ENCODE measurements at regions not wholly inside any gene's neighbourhood (a gene's known extent, or its start where the extent isn't known, plus 50 kb on each side); places are given as distances from the start of the nearest gene placed in this dataset.

- H2AFZ ChIP-seq (ENCODE audit: low read depth) = no peak overlapping the region
- H3K79me2 ChIP-seq (ENCODE audit: insufficient read depth, low read depth) = no peaks in the 10 kb centered on the region
- no peak overlapping the region for H3K4me3 ChIP-seq (IDR thresholded peaks at IDR 0.05; ENCODE audit: insufficient read depth, low read depth, low read length)
- no peak for TF ChIP-seq CTCF (conservative IDR thresholded peaks at IDR 0.05; ENCODE audit: low read depth, low read length)
- H3K9ac ChIP-seq = no peak overlapping the region
- no peak overlapping the region for H3K4me2 ChIP-seq
- no peaks in the 10 kb centered on the region for H3K27me3 ChIP-seq (ENCODE audit: insufficient read depth, low read depth)
- no peaks in the 10 kb centered on the region for H3K4me1 ChIP-seq (ENCODE audit: low read depth, poor library complexity, severe bottlenecking)
- H3K27ac ChIP-seq = no peak overlapping the region
- no peaks in the 10 kb centered on the region for H3K36me3 ChIP-seq (ENCODE audit: insufficient read depth)
- H4K20me1 ChIP-seq (ENCODE audit: insufficient read depth) = no peaks in the 10 kb centered on the region
Observed at GRCh38 chr6:66361886-66362285, 654.9 kb upstream of the EYS start.

- Histone ChIP-seq H3K4me2 (no peak overlapping the region), H3K79me2 (ENCODE audit: insufficient read depth, low read depth) (no peaks in the 10 kb centered on the region), H4K20me1 (ENCODE audit: insufficient read depth) (no peaks in the 10 kb centered on the region), H3K4me3 (IDR thresholded peaks at IDR 0.05; ENCODE audit: insufficient read depth, low read depth, low read length) (no peak overlapping the region), H3K36me3 (ENCODE audit: insufficient read depth) (no peaks in the 10 kb centered on the region), H3K27me3 (ENCODE audit: insufficient read depth, low read depth) (no peaks in the 10 kb centered on the region), H3K27ac (no peak overlapping the region), H3K9ac (no peak overlapping the region), H2AFZ (ENCODE audit: low read depth) (no peak overlapping the region), H3K4me1 (ENCODE audit: low read depth, poor library complexity, severe bottlenecking) (no peaks in the 10 kb centered on the region)
- TF ChIP-seq CTCF (conservative IDR thresholded peaks at IDR 0.05; ENCODE audit: low read depth, low read length) = no peak
Observed at GRCh38 chr6:66357781-66358180, 650.8 kb upstream of the EYS start.

GRCh38 chr6:66355471-66355870 lies 648.4 kb upstream of the EYS start:
- no peak overlapping the region for H3K9ac ChIP-seq
- H4K20me1 ChIP-seq (ENCODE audit: insufficient read depth) = no peaks in the 10 kb centered on the region
- H3K4me2 ChIP-seq = no peak overlapping the region
- TF ChIP-seq CTCF (conservative IDR thresholded peaks at IDR 0.05; ENCODE audit: low read depth, low read length) = no peak
- H2AFZ ChIP-seq (ENCODE audit: low read depth) = no peak overlapping the region
- H3K4me1 ChIP-seq (ENCODE audit: low read depth, poor library complexity, severe bottlenecking) = no peaks in the 10 kb centered on the region
- H3K36me3 ChIP-seq (ENCODE audit: insufficient read depth) = no peaks in the 10 kb centered on the region
- no peaks in the 10 kb centered on the region for H3K27me3 ChIP-seq (ENCODE audit: insufficient read depth, low read depth)
- H3K27ac ChIP-seq = no peak overlapping the region
- H3K79me2 ChIP-seq (ENCODE audit: insufficient read depth, low read depth) = no peaks in the 10 kb centered on the region
- H3K4me3 ChIP-seq (IDR thresholded peaks at IDR 0.05; ENCODE audit: insufficient read depth, low read depth, low read length) = no peak overlapping the region

GRCh38 chr6:66344796-66345195 lies 637.8 kb upstream of the EYS start:
- H3K4me3 ChIP-seq (IDR thresholded peaks at IDR 0.05; ENCODE audit: insufficient read depth, low read depth, low read length) = no peak overlapping the region

More at GRCh38 chr6:66344796-66345195, 637.8 kb upstream of the EYS start:
- no peaks in the 10 kb centered on the region for H4K20me1 ChIP-seq (ENCODE audit: insufficient read depth)
- no peak overlapping the region for H2AFZ ChIP-seq (ENCODE audit: low read depth)
- H3K79me2 ChIP-seq (ENCODE audit: insufficient read depth, low read depth) = no peaks in the 10 kb centered on the region
- peaks cover 12% of the 10 kb centered on the region for H3K4me1 ChIP-seq (ENCODE audit: low read depth, poor library complexity, severe bottlenecking)
- H3K36me3 ChIP-seq (ENCODE audit: insufficient read depth) = no peaks in the 10 kb centered on the region
- H3K4me2 ChIP-seq = no peak overlapping the region
- H3K27me3 ChIP-seq (ENCODE audit: insufficient read depth, low read depth) = no peaks in the 10 kb centered on the region
- H3K27ac ChIP-seq = no peak overlapping the region
- no peak overlapping the region for H3K9ac ChIP-seq
- TF ChIP-seq CTCF (conservative IDR thresholded peaks at IDR 0.05; ENCODE audit: low read depth, low read length) = no peak
